Endothelial cell (in vitro differentiated cells): ENCODE measurements at regions not wholly inside any gene's neighbourhood (a gene's known extent, or its start where the extent isn't known, plus 50 kb on each side); places are given as distances from the start of the nearest gene placed in this dataset.

Source experiments
- DNase-seq: peaks from one replicate; pipeline ENCODE4 v3.0.0; 2021; ENCODE audit warnings: low spot score
- H3K27ac Mint-ChIP-seq: one replicate; pipeline ENCODE4 v1.8.0; 2021; ENCODE audit warnings: mixed read lengths, inconsistent platforms; ENCODE audit not compliant: unreplicated experiment
- H3K27me3 Mint-ChIP-seq: one replicate; pipeline ENCODE4 v1.8.0; 2021; ENCODE audit warnings: mild to moderate bottlenecking, moderate library complexity, mixed read lengths, inconsistent platforms; ENCODE audit not compliant: unreplicated experiment
- H3K36me3 Mint-ChIP-seq: one replicate; pipeline ENCODE4 v1.8.0; 2021; ENCODE audit warnings: mild to moderate bottlenecking, low read depth, mixed read lengths, inconsistent platforms; ENCODE audit not compliant: unreplicated experiment
- H3K4me1 Mint-ChIP-seq: one replicate; pipeline ENCODE4 v1.8.0; 2021; ENCODE audit warnings: mild to moderate bottlenecking, mixed read lengths, inconsistent platforms; ENCODE audit not compliant: unreplicated experiment
- H3K4me3 Mint-ChIP-seq: one replicate; pipeline ENCODE4 v1.8.0; 2021; ENCODE audit warnings: mild to moderate bottlenecking, mixed read lengths, inconsistent platforms; ENCODE audit not compliant: unreplicated experiment
- H3K9me3 Mint-ChIP-seq: one replicate; pipeline ENCODE4 v1.8.0; 2021; ENCODE audit warnings: mixed read lengths, inconsistent platforms; ENCODE audit not compliant: unreplicated experiment
- CTCF ChIP-seq: fragments of 200-600 bp; sonication (generic); IDR thresholded peaks from one replicate; pipeline ENCODE4 v1.5.0; 2021; ENCODE audit warnings: antibody characterized with exemption; ENCODE audit not compliant: unreplicated experiment

- no peaks in the 10 kb centered on the region for H3K27me3 Mint-ChIP-seq
- H3K27ac Mint-ChIP-seq = no peak overlapping the region
- H3K36me3 Mint-ChIP-seq = no peaks in the 10 kb centered on the region
- no peak overlapping the region for H3K4me3 Mint-ChIP-seq
- no peaks in the 10 kb centered on the region for H3K9me3 Mint-ChIP-seq
- no peak for TF ChIP-seq CTCF
- no peak for DNase-seq
- no peaks in the 10 kb centered on the region for H3K4me1 Mint-ChIP-seq
Measured at GRCh38 chr7:86328801-86329433, 314.8 kb upstream of the GRM3 start.

DNA sequence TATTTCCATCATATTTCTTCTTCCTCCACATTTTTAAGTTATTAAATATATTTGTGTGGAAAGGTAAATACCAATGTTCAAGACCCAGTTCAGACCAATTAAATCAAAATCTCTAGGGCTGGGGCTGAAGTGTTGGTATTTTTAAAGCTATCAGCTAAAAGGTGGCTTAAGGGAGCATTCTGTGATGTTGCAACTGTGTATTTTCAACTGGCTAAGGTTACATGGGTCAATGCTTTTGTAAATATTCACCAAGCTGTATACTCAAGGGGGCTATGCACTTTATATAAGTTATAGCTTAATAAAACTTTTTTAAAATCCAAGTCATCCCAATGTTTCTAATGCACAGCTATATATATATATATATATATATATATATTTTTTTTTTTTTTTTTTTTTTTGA, 316.9 kb upstream of the GRM3 start:
- Mint-ChIP-seq H3K9me3 (no peaks in the 10 kb centered on the region), H3K27ac (no peak overlapping the region), H3K27me3 (no peaks in the 10 kb centered on the region), H3K36me3 (no peaks in the 10 kb centered on the region), H3K4me1 (no peaks in the 10 kb centered on the region), H3K4me3 (no peak overlapping the region)
- TF ChIP-seq CTCF = no peak
- no peak for DNase-seq

DNA sequence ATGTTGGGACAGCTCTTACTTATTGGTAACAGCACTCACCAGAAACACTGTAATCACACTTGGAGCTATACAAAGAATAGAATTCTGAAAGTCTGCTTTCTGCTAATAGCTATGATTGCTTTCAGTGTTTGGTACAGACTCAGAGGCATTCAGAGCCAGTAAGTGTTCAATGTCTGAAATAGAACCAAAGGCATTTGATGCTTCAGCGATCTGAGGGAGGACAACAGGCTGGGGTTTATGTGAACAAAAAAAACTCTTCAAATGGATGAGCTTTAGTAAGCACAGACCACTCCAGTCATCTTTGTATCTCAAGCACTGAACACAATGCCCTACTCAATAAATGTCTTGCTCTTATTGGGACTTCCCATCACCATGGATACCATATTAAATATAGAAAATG, 322.8 kb upstream of the GRM3 start:
- Mint-ChIP-seq H3K4me1 (no peaks in the 10 kb centered on the region), H3K9me3 (no peaks in the 10 kb centered on the region), H3K4me3 (no peak overlapping the region), H3K36me3 (no peaks in the 10 kb centered on the region), H3K27me3 (no peaks in the 10 kb centered on the region), H3K27ac (no peak overlapping the region)
- TF ChIP-seq CTCF = no peak
- no peak for DNase-seq

- TF ChIP-seq CTCF = no peak
- Mint-ChIP-seq H3K27me3 (no peaks in the 10 kb centered on the region), H3K27ac (no peak overlapping the region), H3K4me3 (no peak overlapping the region), H3K4me1 (no peaks in the 10 kb centered on the region), H3K9me3 (no peaks in the 10 kb centered on the region), H3K36me3 (no peaks in the 10 kb centered on the region)
- no peak for DNase-seq
Measured at GRCh38 chr7:86320341-86320740, 323.4 kb upstream of the GRM3 start.

GRCh38 chr7:86313842-86314241, 329.9 kb upstream of the GRM3 start:
- no peaks in the 10 kb centered on the region for H3K27me3 Mint-ChIP-seq
- no peaks in the 10 kb centered on the region for H3K9me3 Mint-ChIP-seq
- DNase-seq = no peak
- no peak for TF ChIP-seq CTCF
- no peak overlapping the region for H3K27ac Mint-ChIP-seq
- no peaks in the 10 kb centered on the region for H3K4me1 Mint-ChIP-seq
- no peaks in the 10 kb centered on the region for H3K36me3 Mint-ChIP-seq
- no peak overlapping the region for H3K4me3 Mint-ChIP-seq
